ENCODE measurements at regions not wholly inside any gene's neighbourhood (a gene's known extent, or its start where the extent isn't known, plus 50 kb on each side); places are given as distances from the start of the nearest gene placed in this dataset.

GRCh38 chr5:23284656-23285055 is 222.8 kb upstream of the PRDM9 start:
- TF ChIP-seq EZH2phosphoT487 (IDR thresholded peaks at IDR 0.05; ENCODE audit: borderline replicate concordance, low read length) (no peak), CTCF (IDR thresholded peaks at IDR 0.05; ENCODE audit: low read depth, low read length, poor library complexity, severe bottlenecking) (no peak)

Measured in DOHH2 (cell line).